Esophagus mucosa (tissue), 1 donor: ENCODE measurements at regions not wholly inside any gene's neighbourhood (a gene's known extent, or its start where the extent isn't known, plus 50 kb on each side); places are given as distances from the start of the nearest gene placed in this dataset.
"Not testable (repeated sequence)": the region's sequence is repeated elsewhere in the genome, so short reads cannot be mapped to it uniquely, and the experiment has no call there.

ENCODE experiments used
- ATAC-seq: fragments of 200-7000 bp; cut with Tn5 transposase; one replicate; pipeline ENCODE4 v1.9.1; 2020
- donor health status: DM: yes; HTN: yes; CAD: no.

DNA sequence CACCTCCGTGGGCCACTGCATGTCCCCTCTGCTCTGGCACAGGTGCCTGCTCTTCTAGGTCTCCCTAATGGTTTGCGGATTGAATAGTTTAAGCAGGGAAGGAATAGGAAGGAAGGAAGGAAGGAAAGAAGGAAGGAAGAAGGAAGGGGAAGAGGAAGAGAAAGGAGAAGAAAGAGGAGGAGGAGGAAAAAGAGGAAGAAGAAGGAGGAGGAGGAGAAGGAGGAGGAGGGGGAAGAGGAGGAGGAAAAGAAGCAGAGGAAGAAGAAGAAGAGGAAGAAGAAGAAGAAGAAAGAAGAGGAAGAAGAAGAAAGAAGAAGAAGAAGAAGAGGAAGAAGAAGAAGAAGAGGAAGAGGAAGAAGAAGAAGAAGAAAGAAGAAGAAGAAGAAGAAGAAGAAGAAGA is 376.8 kb upstream of the PODXL start:
- ATAC-seq: not testable (repeated sequence)

DNA sequence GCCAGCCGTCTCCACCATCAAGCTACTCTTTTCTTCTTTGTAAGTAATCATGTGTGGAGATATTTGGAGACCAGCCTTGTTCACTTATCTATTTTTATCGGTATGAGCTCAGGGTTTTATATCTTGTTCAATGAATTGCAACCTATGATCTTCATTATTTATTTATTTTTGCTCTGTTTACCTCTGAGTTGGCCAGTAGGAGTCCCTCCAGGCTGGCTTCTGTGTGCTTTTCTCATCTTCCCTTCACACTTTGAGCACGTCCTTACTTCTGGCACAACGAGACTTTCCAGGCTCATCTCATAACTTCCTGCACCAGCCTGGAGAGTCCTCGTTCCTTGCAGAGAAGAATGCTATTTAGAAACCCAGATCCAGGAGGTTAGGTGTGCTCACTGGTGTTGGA is 375.8 kb upstream of the PODXL start:
- no peak for ATAC-seq

DNA sequence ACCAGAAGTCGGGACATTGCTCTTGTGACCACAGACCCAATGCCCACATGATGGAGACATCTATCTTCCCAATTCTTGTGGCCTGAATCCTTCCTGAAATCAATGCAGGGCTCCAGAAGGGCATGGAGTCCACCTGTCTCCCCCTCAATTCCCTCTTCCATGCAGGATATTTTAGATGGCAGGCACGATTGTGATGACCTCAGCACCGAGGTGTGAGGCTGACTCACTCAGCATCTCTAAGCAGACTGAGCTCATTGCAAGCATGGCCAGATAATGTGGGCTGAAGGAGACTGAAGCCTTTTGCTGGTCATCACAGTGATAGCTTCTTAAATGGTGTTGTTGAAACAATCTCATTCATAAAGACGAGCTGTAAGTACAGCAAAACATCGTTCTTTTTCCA is 374.9 kb upstream of the PODXL start:
- ATAC-seq: no peak

DNA sequence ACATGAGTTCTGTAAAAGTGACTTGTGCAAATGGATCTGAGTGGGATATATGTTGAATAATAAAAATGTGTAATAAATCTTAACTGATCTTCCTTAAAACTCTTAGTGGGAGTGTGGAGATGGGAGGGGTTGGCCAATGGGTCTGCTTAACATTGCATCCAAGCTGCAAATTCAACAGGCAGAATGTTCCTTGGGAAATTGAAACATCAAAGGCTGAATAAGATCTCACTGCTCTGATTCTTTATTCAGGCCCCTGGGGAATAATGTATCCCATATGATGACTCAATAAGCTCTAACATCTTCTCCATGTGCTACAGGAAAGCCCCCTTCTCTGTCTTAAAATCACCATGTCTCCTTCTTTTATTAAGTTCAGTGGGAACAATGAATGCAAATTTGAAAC is 373.2 kb upstream of the PODXL start:
- ATAC-seq: no peak

DNA sequence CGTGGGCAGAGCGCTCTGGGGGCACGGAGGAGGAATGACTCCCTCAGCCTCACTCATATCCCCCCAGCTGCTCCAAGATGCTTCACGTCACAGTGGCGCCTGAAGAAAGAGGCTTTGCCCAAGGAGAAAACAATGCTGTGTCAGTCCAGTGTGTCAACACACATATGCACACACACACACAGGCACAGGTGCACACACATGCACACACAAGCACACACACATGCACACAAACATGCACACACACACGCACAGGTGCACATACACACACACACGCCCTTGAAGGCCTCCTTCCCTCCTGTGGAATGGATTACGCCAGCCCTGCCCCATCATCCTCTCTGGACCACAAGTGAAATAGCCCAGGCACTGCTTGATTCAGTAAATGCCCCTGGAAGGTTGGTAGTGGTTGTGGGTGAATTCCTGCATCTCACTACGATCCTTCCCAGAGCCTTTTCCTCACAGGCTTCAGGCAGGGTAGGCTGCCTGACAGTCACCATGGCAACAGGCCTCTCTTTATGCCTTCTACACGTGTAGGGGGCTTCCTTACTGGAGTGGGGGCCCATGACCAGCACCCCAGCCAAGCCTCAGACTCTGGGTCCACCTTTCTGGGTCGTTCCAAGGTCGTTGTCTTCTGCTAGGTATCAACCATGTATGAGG is 371.5 kb upstream of the PODXL start:
- ATAC-seq: no peak

DNA sequence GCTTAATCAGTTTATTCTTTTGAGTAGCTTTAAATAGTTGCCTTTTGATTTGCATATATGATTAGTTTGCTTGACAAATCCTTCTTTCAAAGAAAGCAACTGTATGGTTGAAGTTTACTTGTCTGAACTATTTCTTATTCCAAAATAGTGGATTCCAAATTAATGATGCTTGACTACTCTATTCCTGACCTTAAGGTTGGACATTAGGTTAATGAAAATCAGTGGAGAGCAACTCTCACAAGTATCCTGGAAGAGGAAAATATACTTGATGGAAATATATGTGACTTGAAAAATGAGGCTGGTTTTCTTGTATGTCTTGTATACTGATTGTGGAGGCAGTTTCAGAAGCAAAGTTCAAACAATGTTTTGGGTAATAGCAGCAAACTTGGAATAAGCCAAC is 369.2 kb upstream of the PODXL start:
- ATAC-seq: no peak

DNA sequence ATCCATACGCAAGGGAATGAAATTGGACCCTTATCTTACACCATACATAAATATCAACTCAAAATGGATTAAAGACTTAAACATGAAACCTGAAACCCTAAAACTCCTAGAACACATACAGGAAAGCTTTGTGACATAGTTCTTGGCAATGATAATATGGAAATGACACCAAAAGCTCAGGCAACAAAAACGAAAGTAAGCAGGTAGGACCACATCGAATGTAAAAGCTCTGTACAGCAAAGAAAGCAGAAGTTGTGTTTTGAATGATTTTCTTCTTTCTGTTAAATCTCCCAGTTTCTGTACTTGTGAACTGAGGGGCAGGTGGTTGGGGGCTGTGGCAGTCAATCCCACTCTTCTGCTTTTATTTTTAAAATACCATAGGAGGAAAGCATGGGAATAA is 368.4 kb upstream of the PODXL start:
- no peak for ATAC-seq

DNA sequence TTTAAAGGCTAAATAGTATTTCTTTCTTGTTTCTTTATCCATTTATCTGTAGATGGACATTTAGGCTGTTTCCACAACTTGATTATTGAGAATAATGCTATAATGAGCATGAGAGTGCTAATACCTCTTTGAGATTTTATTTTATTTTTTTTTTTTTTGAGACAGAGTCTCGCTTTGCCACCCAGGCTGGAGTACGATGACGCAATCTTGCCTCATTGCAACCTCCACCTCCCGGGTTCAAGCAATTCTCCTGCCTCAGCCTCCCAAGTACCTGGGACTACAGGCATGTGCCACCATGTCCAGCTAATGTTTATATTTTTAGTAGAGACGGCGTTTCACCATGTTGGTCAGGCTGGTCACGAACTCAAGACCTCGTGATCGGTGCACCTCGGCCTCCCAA is 366.5 kb upstream of the PODXL start:
- not testable (repeated sequence) for ATAC-seq

DNA sequence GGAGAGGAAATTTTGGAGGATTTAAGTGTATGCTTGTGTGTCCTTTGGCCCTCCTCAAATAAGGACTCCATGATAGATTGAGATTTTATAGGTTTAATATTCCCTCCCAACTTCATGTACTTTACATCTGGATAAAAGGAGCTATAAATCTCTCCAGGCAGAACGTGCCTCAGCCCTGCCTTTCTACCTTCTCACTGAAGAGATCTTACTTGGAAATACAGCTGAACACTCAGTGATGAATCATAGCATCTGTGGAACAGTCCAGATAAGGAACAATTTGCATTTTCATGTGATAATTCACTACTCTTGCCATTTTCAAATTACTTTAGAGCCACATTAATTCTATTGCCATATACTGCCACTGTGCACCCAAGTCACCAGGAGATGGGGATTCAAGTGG is 364.6 kb upstream of the PODXL start:
- no peak for ATAC-seq

DNA sequence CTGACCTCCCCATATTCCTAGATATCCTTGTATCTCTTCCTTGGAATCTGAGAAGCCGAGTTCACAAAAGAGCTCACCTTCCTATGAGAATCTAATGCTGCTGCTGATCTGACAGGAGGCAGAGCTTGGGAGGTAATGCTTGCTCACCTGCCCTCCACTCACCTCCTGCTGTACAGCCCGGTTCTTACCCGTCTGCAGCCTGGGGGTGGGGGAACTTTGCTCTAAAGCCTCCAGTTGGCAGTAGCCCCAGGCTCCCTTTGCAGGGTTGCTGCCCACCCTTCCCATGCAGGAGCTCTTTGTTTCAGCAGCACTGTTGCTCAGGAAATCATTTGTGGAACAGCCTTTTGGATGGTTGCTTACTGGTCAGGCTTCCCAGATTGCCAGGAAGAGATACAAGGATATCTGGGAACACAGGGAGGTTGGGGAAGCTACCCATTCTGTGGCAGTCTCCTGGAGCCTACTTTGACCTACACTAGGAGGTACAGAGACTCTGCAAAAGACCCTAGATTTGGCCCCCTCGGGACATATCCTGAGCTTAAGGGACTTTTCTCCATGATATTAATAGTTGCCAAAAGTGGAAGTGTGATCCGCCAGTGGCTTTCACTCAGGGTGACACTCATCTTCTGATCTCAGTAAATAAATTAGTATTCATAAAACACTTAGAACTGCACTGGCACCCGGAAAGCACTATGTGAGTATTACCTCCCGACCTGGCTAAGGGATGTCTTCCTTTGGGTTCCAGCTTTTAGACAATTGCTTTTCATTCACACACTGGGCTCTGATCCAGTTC is 363.7 kb upstream of the PODXL start:
- no peak for ATAC-seq

DNA sequence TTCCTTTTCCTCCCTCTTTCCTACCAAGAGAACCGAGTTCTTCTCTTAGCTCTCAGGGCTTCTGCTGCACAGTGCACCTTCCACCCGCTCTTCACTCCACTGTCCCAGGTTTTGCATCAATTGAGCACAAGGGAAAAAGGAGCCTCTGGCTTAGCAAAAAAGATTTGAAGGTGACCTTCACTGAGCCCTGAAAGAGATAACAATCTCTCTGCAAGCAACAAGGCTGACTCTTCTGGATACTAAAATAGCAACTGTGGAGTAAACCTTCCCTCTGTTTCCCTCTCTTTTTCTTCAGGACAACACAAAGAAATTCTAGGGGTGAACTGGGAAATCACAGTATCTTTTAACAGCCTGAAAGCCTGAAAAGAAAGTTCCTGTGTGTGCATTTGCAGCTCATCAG is 354.7 kb upstream of the PODXL start:
- ATAC-seq: no peak

DNA sequence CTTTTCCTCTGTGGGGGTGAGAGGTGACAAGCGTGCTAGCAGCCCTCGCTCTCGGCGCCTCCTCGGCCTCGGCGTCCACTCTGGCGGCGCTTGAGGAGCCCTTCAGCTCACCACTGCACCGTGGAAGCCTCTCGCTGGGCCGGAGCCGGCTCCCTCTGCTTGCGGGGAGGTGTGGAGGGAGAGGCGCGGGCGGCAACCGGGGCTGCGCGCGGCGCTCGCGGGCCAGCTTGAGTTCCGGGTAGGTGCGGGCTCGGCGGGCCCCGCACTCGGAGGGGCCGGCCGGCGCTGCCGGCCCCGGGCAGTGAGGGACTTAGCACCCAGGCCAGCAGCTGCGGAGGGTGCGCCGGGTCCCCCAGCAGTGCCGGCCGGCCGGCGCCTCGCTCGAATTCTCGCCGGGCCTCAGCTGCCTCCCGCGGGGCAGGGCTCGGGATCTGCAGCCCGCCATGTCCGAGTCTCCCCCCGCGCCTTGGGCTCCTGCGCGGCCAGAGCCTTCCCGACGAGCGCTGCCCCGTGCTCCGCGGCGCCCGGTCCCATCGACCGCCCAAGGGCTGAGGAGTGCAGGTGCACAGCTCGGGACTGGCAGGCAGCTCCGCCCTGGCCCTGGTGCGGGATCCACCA is 352.8 kb upstream of the PODXL start:
- ATAC-seq: no peak

DNA sequence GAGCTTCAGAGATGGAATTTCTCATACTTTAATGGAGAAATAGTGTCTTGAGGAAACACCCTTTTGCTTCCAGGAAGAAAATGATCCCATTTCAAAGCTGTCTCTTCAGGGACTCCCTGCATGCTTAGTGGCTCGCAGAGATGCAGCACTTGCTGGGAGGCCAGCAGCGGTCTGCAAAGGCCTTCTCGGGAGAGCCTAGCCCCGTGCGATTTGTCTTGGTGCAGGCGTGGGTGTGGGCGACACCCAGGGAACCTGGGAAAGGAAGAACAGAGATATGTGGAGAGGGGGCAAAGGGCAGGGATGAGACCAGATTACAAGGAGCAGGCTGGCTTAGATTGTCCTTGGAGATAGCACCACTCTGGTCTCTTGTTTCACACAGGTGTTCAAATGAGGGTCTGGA is 352.3 kb upstream of the PODXL start:
- ATAC-seq: no peak

DNA sequence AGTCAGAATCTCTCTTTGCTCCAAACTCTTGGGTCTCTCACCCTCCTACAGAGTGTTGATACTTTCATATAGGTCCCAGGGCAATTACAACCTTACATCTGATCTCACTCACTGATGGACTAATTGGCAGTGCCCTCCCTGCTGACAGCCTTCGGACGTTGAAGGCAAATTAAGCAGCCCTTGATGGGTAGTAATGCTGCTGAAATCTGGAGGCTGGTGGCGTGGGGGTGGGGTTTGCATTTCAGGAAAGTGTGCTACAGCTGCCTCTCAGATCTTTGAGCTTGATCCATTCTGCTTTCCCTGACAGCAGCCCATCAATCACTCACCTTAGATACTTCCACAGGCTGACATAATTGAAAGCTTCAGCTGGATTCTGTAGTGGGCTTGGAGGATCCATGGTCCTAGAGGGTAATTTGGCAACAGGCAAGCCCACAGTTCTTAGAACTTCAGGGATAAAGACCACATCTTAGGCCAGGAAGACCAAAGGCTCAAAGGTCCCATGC is 349.1 kb upstream of the PODXL start:
- ATAC-seq: no peak

DNA sequence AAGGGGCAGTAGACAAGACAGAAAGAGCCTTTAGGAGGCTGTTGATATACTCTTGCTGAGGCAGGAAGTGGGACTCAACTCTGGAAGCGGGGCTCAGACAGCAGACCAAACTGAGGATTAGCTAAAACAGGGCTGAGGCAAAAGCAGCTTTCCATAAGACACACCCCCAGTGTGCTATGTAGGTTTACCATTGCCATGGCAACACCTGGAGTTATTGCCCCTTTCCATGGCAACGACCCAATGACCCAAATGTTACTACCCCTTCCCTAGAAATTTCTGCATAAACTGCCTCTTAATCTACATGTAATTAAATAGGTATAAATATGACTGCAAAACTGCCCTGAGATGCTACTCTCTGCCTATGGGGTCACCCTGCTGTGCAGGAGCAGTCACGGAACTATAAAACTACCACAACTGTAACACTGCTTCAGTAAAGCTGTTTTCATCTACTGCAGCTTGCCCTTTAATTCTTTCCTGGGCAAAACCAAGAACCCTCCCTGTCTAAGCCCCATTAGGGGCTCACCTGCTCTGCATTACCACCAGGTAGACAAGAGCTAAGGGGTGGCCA is 348.4 kb upstream of the PODXL start:
- ATAC-seq: no peak

DNA sequence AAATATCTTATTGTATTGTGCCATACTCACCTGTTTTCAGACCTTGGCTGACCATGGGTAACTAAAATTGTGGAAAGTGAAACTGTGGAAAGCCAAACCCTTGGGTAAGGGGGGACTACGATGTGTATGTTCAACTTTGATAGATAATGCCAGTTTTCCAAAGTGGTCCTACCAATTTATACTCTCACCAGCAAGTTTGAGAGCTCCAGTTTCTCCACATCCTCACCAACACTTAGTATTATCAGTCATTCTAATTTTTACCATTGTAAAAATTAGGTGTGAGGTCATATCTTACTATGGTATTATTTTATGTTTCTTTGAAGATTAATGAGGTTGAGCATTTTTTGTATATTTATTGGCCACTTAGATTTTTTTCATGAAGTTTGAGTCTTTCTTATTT is 346.9 kb upstream of the PODXL start:
- ATAC-seq: no peak

DNA sequence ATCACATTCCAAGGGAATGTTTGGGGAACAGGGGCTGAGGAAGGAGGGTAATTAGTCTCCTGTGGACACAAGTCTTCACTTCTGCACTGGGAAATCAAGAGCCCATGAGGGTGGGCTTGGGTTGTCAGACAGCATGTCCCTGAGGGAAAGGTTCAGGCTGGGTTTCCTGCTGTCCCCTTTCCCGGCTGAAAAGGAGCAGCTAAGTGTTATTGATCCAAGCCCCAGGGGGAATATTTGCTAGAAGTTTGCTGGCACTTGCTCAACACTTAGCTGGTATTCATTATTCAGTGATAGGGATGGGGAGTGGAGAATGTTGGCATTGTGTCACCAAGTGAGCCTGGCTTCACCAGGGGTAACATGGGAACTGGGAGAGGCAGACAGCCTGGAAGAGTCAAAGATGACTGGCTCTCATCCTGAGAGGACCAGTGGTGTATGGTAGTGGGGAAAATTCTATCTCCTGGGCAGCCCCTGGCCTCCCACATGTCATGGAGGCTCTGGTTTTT is 344.4 kb upstream of the PODXL start:
- no peak for ATAC-seq

DNA sequence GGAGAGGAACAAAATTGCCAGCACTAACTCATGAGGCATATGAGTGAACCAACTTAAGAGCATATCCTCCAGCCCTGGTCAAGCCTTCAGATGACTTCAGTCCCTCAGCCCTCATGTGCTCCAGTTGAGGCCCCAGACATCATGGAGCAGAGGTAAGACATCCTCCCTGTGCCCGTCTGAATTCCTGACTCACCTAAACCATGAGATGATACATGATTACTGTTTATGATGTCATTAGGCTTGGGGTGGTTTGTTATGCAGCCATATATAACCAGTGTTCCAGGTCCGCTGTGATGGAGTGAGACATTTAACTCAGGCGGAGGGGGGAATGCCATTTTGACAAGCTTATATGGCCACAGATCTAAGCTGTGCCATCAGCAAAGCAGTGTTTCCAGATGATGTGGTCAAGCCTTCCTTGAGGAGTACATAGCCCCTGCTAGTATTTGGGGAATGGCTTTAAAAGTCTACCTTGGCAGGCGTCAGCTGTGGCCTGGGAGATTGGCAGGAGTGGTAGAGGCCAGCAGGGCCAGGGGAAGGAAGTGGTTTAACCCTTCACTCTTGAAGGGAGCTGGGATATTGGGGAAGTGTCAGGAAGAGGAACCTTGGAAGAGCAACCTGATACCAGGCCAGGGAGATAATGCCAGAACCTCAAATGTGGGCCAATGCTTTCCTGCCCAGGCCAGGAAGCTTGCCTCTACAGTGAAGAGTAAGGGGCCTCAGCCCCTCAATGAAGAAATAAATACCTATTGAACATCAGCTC is 343.0 kb upstream of the PODXL start:
- no peak for ATAC-seq

DNA sequence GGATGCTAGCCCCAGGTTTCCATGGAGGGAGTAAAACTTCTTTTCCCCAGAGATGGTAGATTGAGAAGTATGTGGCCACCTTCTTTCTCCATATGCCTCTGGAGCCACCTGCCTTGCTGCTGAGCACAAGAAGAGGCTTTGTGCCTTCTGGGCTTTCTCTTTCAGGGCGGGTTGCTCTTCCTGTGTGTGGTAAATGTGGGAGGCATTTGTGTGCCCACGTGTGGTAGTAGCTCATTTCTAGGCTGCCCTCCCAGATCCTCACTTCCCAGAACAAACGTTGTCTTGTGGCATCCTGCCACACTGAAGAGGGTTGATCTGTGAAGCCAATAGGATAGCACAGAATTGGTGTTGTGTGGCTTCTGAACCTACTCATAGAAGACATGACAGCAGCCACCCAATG is 342.0 kb upstream of the PODXL start:
- no peak for ATAC-seq

DNA sequence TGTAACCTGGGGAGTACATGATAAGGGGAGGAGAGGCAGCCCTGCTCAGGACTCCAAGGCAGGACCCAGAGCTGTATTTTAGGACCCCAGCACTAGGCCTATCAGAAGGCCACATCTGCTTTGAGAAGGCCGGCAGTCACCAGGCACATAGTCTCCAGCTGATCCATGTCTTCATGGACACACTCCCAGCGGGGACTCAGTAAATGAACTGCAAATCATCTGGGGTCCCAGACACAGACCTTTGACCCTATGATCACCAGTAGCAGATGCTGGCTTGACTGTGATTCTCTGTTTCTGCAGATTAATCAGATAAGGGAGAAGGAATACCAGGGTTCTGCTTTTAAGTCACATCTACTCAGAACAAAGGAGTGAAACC is 341.4 kb upstream of the PODXL start:
- no peak for ATAC-seq

DNA sequence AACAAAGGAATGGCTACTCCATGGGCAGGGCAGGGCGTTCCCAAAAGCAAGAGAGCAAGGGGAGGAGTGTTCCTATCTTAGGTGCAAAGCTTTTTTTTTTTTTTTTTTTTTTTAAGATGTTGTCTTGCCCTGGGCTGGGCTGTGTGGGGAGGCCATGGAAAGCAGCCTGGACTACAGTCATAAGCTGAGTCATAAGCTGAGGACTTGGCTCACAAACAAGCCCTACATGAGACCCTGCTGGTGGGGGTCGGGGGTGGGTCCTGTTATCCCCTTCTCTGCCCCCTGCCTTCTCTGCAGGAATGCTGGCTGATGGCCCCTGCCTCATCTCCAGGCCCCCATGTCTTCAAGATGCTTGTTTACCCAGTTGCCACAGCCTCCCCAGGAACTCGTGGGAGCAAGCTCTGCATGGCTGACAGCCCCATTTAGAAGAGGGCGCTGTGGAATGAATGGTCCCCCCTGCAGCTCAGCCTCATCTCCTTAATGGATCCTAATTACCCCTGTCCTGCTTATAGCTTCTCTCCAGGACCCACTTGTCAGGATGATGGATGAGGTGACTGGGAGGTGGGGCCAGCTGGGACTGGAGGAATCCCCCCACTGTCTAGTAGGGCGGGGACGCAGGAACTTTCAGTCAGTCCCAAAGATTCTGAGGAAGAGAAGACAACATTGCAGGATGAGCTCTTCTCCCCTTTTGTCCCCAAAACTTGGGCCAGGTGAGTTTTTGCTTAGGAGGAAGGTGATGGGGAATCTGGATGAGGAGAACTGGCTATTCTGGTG is 340.8 kb upstream of the PODXL start:
- ATAC-seq: no peak
